NCI-H2029 treated with DMSO at 0.1 percent for 48 hours (cell line): ENCODE measurements at regions not wholly inside any gene's neighbourhood (a gene's known extent, or its start where the extent isn't known, plus 50 kb on each side); places are given as distances from the start of the nearest gene placed in this dataset.
"Not testable (repeated sequence)": the region's sequence is repeated elsewhere in the genome, so short reads cannot be mapped to it uniquely, and the experiment has no call there.

Source experiments
- DNase-seq: peaks from one replicate; lab custom pipeline; 2025; lab: John Stamatoyannopoulos, UW

GRCh38 chr10:2790396-2791188 is 276.8 kb upstream of the PFKP start:
- DNase-seq = no peak

GRCh38 chr10:2786251-2786650 is 281.1 kb upstream of the PFKP start:
- DNase-seq = no peak

- no peak for DNase-seq
Observed at GRCh38 chr10:2784766-2785165, 282.6 kb upstream of the PFKP start.

GRCh38 chr10:2782950-2783349 is 284.4 kb upstream of the PFKP start:
- no peak for DNase-seq

GRCh38 chr10:2782265-2782664 is 285.1 kb upstream of the PFKP start:
- no peak for DNase-seq

GRCh38 chr10:2777666-2778355 is 289.5 kb upstream of the PFKP start:
- DNase-seq = no peak

- peak; percentile 66 for DNase-seq
Observed at GRCh38 chr10:2772816-2773631, 294.3 kb upstream of the PFKP start.

GRCh38 chr10:2772135-2772534 is 295.2 kb upstream of the PFKP start:
- no peak for DNase-seq

- DNase-seq = not testable (repeated sequence)
Observed at GRCh38 chr10:2767293-2767692, 300.1 kb upstream of the PFKP start.

GRCh38 chr10:2761971-2762370 is 305.4 kb upstream of the PFKP start:
- DNase-seq = no peak

- DNase-seq = no peak
Observed at GRCh38 chr10:2761311-2761710, 306.0 kb upstream of the PFKP start.

- DNase-seq = no peak
Observed at GRCh38 chr10:2760736-2761135, 306.6 kb upstream of the PFKP start.

GRCh38 chr10:2759233-2759632 is 308.1 kb upstream of the PFKP start:
- DNase-seq = no peak

GRCh38 chr10:2754943-2755342 is 312.4 kb upstream of the PFKP start:
- no peak for DNase-seq

GRCh38 chr10:2748287-2748686 is 319.1 kb upstream of the PFKP start:
- no peak for DNase-seq

- no peak for DNase-seq
Observed at GRCh38 chr10:2746638-2747037, 320.7 kb upstream of the PFKP start.

GRCh38 chr10:2745666-2746065 is 321.7 kb upstream of the PFKP start:
- DNase-seq = no peak

- peak; percentile 4 for DNase-seq
Observed at GRCh38 chr10:2744547-2745200, 322.7 kb upstream of the PFKP start.

- no peak for DNase-seq
Observed at GRCh38 chr10:2734603-2735002, 332.7 kb upstream of the PFKP start.

GRCh38 chr10:2733278-2733963 is 333.9 kb upstream of the PFKP start:
- DNase-seq = no peak

GRCh38 chr10:2731940-2732339 is 335.4 kb upstream of the PFKP start:
- DNase-seq = no peak

- DNase-seq = no peak
Observed at GRCh38 chr10:2729197-2729596, 338.2 kb upstream of the PFKP start.
